ENCODE measurements at regions not wholly inside any gene's neighbourhood (a gene's known extent, or its start where the extent isn't known, plus 50 kb on each side); places are given as distances from the start of the nearest gene placed in this dataset.

DNA sequence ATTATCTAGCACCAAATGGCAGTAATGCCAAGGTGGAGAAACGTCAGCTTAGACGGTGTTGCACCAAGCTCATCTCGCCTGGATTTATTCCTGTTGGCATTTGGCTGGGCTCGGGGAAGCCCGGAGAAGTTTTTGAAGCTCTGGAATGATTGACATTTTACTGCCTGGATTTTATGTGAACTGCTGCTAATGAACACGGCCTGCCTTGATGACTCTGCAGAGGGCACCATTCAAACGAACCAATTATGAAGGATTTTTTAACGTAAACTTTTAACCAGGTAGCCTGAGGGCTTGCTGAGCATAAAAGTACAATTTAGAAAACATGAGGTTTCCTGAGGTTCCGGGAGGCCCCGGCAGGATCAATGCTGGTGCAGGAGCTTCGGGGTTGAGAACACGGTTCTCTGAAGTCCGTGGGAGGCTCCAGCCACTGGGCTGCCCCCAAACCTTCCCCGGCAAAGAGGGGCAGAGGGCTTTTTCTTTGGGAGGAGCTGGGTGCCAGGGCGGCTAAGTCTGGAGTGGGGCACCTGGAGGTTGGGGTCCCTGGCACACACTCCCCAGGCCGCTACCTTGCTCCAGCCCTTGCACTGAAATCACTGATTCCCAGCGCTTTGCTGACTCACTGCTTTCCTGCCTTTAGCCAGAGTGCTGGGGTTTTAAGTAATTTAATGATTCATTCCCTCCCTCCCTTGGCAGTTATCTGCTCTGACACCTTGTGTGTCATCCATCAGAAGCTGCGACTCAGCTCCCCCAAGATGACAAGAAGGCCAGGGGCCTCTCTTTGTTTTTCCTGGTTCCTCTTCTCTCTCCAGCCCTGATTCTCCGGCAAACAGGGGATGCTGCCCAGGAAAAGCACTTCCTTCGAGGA is 161.2 kb upstream of the IRX3 start:
- no peaks in the 10 kb centered on the region for H3K9me3 ChIP-seq
- no peak overlapping the region for H3K4me3 ChIP-seq
- no peak overlapping the region for H3K27ac ChIP-seq
- H3K4me1 ChIP-seq (ENCODE audit: control insufficient read depth in 1 of 2, low read depth in 2 of 2), result peaks cover 0 to 15% of the 10 kb centered on the region in 2 donors
- ATAC-seq (ENCODE audit: insufficient number of reproducible peaks, low FRiP score, low read depth), result no peak
- DNase-seq (ENCODE audit: low spot score), result no peak
- H3K27me3 ChIP-seq (replicated peaks; ENCODE audit: insufficient read depth), result no peaks in the 10 kb centered on the region
- TF ChIP-seq, protein P1, sequence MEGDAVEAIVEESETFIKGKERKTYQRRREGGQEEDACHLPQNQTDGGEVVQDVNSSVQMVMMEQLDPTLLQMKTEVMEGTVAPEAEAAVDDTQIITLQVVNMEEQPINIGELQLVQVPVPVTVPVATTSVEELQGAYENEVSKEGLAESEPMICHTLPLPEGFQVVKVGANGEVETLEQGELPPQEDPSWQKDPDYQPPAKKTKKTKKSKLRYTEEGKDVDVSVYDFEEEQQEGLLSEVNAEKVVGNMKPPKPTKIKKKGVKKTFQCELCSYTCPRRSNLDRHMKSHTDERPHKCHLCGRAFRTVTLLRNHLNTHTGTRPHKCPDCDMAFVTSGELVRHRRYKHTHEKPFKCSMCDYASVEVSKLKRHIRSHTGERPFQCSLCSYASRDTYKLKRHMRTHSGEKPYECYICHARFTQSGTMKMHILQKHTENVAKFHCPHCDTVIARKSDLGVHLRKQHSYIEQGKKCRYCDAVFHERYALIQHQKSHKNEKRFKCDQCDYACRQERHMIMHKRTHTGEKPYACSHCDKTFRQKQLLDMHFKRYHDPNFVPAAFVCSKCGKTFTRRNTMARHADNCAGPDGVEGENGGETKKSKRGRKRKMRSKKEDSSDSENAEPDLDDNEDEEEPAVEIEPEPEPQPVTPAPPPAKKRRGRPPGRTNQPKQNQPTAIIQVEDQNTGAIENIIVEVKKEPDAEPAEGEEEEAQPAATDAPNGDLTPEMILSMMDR (IDR thresholded peaks at IDR 0.05), result no peak
- H3K36me3 ChIP-seq, result no peaks in the 10 kb centered on the region

DNA sequence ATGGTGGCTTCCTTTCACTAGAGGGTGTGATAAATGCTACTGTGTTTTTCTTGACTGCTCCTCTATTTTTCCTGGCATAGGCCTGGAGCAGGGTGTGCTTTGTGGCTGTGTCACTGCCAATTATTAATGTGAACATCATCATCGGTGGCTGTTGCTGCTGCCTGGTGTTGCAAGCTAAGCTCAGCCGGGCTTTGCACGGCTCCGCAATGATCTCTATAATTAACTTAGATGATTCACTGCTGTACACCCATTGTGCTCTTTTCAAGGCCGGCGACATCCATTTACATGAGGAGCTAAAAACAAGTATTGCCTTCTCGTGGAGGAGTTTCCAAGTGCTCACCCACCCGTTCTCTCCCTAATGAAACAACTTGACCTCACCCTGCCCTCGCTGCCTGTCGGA is 160.1 kb upstream of the IRX3 start:
- DNase-seq (ENCODE audit: low spot score), result peak; percentile 51
- TF ChIP-seq, protein P1 (IDR thresholded peaks at IDR 0.05), result no peak
- Histone ChIP-seq H3K36me3 (no peaks in the 10 kb centered on the region), H3K27me3 (replicated peaks; ENCODE audit: insufficient read depth) (no peaks in the 10 kb centered on the region), H3K27ac (no peak overlapping the region), H3K4me3 (no peak overlapping the region), H3K4me1 (ENCODE audit: control insufficient read depth in 1 of 2, low read depth in 2 of 2) (peaks cover 0 to 15% of the 10 kb centered on the region in 2 donors), H3K9me3 (no peaks in the 10 kb centered on the region)
- peak; percentile 29 for ATAC-seq (ENCODE audit: insufficient number of reproducible peaks, low FRiP score, low read depth)

- peaks cover 0 to 15% of the 10 kb centered on the region in 2 donors for H3K4me1 ChIP-seq (ENCODE audit: control insufficient read depth in 1 of 2, low read depth in 2 of 2)
- DNase-seq (ENCODE audit: low spot score) (no peak), ATAC-seq (ENCODE audit: insufficient number of reproducible peaks, low FRiP score, low read depth) (no peak)
- H3K27me3 ChIP-seq (replicated peaks; ENCODE audit: insufficient read depth), result no peaks in the 10 kb centered on the region
- H3K9me3 ChIP-seq, result no peaks in the 10 kb centered on the region
- TF ChIP-seq, protein P1 (IDR thresholded peaks at IDR 0.05), result no peak
- no peak overlapping the region for H3K27ac ChIP-seq
- H3K4me3 ChIP-seq, result no peak overlapping the region
- no peaks in the 10 kb centered on the region for H3K36me3 ChIP-seq
These were observed 158.4 kb upstream of the IRX3 start for GRCh38 chr16:54444851-54445458.

GRCh38 chr16:54443839-54444238 is 157.3 kb upstream of the IRX3 start:
- peaks cover 0 to 15% of the 10 kb centered on the region in 2 donors for H3K4me1 ChIP-seq (ENCODE audit: control insufficient read depth in 1 of 2, low read depth in 2 of 2)
- H3K9me3 ChIP-seq, result no peaks in the 10 kb centered on the region
- H3K4me3 ChIP-seq, result no peak overlapping the region
- ATAC-seq (ENCODE audit: insufficient number of reproducible peaks, low FRiP score, low read depth) (no peak), DNase-seq (ENCODE audit: low spot score) (no peak)
- no peak overlapping the region for H3K27ac ChIP-seq
- H3K36me3 ChIP-seq, result no peaks in the 10 kb centered on the region
- TF ChIP-seq, protein P1 (IDR thresholded peaks at IDR 0.05), result no peak
- no peaks in the 10 kb centered on the region for H3K27me3 ChIP-seq (replicated peaks; ENCODE audit: insufficient read depth)

GRCh38 chr16:54443352-54443751 is 156.8 kb upstream of the IRX3 start:
- Histone ChIP-seq H3K36me3 (no peaks in the 10 kb centered on the region), H3K9me3 (no peaks in the 10 kb centered on the region), H3K4me1 (ENCODE audit: control insufficient read depth in 1 of 2, low read depth in 2 of 2) (peaks cover 0 to 15% of the 10 kb centered on the region in 2 donors), H3K4me3 (no peak overlapping the region), H3K27me3 (replicated peaks; ENCODE audit: insufficient read depth) (no peaks in the 10 kb centered on the region), H3K27ac (no peak overlapping the region)
- TF ChIP-seq, protein P1 (IDR thresholded peaks at IDR 0.05), result no peak
- ATAC-seq (ENCODE audit: insufficient number of reproducible peaks, low FRiP score, low read depth) (no peak), DNase-seq (ENCODE audit: low spot score) (no peak)

Data from thoracic aorta (tissue), 2 donors.